SK-N-SH (cell line): ENCODE measurements at regions not wholly inside any gene's neighbourhood (a gene's known extent, or its start where the extent isn't known, plus 50 kb on each side); places are given as distances from the start of the nearest gene placed in this dataset.

Experiments
- ELF1 ChIP-seq: IDR thresholded peaks from 2 replicates; pipeline ENCODE4 v1.4.0; 2012
- EZH2phosphoT487 ChIP-seq: fragments of 200-600 bp; sonication (generic); IDR thresholded peaks from 2 replicates; pipeline ENCODE4 v1.6.1; 2017; ENCODE audit warnings: low read depth, mixed run types, mild to moderate bottlenecking, antibody characterized with exemption, moderate library complexity, borderline replicate concordance
- NRF1 ChIP-seq: IDR thresholded peaks from 2 replicates; pipeline ENCODE4 v1.6.1; 2012; ENCODE audit warnings: low read depth, mild to moderate bottlenecking, low read length
- POLR2AphosphoS5 ChIP-seq: IDR thresholded peaks from 2 replicates; pipeline ENCODE4 v1.6.1; 2012; ENCODE audit warnings: low read depth, low read length
- RAD21 ChIP-seq: IDR thresholded peaks from 2 replicates; pipeline ENCODE4 v1.6.1; 2012; ENCODE audit warnings: mild to moderate bottlenecking, low read length
- RXRA ChIP-seq: IDR thresholded peaks from 2 replicates; pipeline ENCODE4 v1.4.0; 2012; ENCODE audit warnings: low read depth, mild to moderate bottlenecking, borderline replicate concordance
- SIN3A ChIP-seq: IDR thresholded peaks from 2 replicates; pipeline ENCODE4 v1.6.1; 2012; ENCODE audit warnings: low read depth, mild to moderate bottlenecking, low read length, moderate library complexity, borderline replicate concordance
- TAF1 ChIP-seq: IDR thresholded peaks from 2 replicates; pipeline ENCODE4 v1.6.1; 2012; ENCODE audit warnings: low read depth, mild to moderate bottlenecking, low read length, moderate library complexity, borderline replicate concordance
- YY1 ChIP-seq: IDR thresholded peaks from 2 replicates; pipeline ENCODE4 v1.4.0; 2012; ENCODE audit warnings: low read depth, mild to moderate bottlenecking
- TF ChIP-seq, protein P1 (sequence below): fragments of 200-600 bp; sonication (generic); IDR thresholded peaks from 2 replicates; pipeline ENCODE4 v1.6.1; 2017; ENCODE audit warnings: antibody characterized with exemption, mild to moderate bottlenecking, moderate library complexity

DNA sequence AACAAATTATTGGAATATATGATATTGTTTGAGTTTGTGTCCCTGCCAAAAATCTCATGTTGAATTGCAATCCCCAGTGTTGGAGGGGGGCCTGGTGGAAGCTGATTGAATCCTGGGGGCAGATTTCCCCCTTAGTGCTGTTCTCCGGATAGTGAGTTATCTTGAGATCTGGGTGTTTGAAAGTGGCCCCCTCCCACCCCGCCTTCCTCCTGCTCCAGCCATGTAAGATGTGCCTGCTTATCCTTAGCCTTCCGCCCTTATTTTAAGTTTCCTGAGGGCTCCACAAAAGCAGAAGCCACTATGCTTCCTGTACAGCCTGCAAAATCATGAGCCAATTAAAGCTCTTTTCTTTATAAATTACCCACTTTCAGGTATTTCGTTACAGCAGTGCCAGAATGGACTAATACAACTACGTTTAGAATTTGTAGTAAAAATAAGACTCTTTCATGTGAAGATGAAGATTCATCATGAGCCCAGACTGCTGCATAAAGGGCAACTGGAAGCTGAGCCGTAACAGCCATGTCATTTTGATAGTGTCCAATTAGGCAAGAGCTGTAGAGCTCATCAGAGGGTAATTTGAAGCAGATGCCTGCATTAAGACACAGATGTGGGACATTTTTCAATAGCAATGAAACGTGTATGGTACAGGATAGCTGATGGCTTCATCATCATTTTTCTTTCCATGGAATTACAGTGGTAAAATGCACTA is 1007.2 kb downstream of the REEP3 start:
- TF ChIP-seq ELF1 = no peak
- no peak for TF ChIP-seq YY1
- TF ChIP-seq EZH2phosphoT487 = no peak
- TF ChIP-seq, protein P1, sequence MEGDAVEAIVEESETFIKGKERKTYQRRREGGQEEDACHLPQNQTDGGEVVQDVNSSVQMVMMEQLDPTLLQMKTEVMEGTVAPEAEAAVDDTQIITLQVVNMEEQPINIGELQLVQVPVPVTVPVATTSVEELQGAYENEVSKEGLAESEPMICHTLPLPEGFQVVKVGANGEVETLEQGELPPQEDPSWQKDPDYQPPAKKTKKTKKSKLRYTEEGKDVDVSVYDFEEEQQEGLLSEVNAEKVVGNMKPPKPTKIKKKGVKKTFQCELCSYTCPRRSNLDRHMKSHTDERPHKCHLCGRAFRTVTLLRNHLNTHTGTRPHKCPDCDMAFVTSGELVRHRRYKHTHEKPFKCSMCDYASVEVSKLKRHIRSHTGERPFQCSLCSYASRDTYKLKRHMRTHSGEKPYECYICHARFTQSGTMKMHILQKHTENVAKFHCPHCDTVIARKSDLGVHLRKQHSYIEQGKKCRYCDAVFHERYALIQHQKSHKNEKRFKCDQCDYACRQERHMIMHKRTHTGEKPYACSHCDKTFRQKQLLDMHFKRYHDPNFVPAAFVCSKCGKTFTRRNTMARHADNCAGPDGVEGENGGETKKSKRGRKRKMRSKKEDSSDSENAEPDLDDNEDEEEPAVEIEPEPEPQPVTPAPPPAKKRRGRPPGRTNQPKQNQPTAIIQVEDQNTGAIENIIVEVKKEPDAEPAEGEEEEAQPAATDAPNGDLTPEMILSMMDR = no peak
- no peak for TF ChIP-seq TAF1
- no peak for TF ChIP-seq RXRA
- no peak for TF ChIP-seq POLR2AphosphoS5
- peak; percentile 31; the same call in 1 of the 2 replicates for TF ChIP-seq RAD21
- no peak for TF ChIP-seq SIN3A
- TF ChIP-seq NRF1 = no peak
